Ovary (tissue), 3 donors: ENCODE measurements at regions not wholly inside any gene's neighbourhood (a gene's known extent, or its start where the extent isn't known, plus 50 kb on each side); places are given as distances from the start of the nearest gene placed in this dataset.

Experiments
- POLR2A ChIP-seq: fragments of 450-650 bp; IDR thresholded peaks from one replicate; pipeline ENCODE4 v1.6.1; 2017; ENCODE audit warnings: antibody characterized with exemption, mild to moderate bottlenecking, moderate library complexity
- TF ChIP-seq, protein P1 (sequence below), 3 donors: fragments of 450-650 bp in 2 of 3; fragments of 200-600 bp in 1 of 3; IDR thresholded peaks; one replicate each; pipeline versions ENCODE4 v1.5.1 to v1.8.0; 2016 to 2022; ENCODE audit warnings: antibody characterized with exemption in 3 of 3, mild to moderate bottlenecking in 1 of 3
- donor health status: DM: no; HTN: no; CAD: no.

DNA sequence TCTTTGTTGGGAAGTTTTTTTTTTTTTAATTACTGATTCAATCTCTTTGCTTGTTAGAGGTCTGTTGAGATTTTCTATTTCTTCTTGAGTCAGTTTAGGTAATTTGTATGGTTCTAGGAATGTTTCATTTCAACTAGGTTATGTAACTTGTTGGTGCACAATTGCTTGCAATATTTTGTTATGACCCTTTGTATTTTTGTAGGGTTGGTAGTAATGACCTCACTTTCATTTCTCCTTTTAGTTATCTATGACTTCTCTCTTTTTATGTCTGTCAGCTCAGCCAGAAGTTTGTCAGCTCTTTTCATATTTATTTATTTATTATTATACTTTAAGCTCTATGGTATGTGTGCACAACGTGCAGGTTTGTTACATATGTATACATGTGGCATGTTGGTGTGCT is 51.1 kb upstream of the SLC24A3 start:
- TF ChIP-seq POLR2A = no peak
- TF ChIP-seq, protein P1, sequence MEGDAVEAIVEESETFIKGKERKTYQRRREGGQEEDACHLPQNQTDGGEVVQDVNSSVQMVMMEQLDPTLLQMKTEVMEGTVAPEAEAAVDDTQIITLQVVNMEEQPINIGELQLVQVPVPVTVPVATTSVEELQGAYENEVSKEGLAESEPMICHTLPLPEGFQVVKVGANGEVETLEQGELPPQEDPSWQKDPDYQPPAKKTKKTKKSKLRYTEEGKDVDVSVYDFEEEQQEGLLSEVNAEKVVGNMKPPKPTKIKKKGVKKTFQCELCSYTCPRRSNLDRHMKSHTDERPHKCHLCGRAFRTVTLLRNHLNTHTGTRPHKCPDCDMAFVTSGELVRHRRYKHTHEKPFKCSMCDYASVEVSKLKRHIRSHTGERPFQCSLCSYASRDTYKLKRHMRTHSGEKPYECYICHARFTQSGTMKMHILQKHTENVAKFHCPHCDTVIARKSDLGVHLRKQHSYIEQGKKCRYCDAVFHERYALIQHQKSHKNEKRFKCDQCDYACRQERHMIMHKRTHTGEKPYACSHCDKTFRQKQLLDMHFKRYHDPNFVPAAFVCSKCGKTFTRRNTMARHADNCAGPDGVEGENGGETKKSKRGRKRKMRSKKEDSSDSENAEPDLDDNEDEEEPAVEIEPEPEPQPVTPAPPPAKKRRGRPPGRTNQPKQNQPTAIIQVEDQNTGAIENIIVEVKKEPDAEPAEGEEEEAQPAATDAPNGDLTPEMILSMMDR (IDR thresholded peaks at IDR 0.05) = no peak
